NK-92 treated with Interleukin-12 subunit alpha and Interleukin-12 subunit beta, amount 100 ng/mL, for 24 hours (cell line): ENCODE measurements at regions not wholly inside any gene's neighbourhood (a gene's known extent, or its start where the extent isn't known, plus 50 kb on each side); places are given as distances from the start of the nearest gene placed in this dataset.
A peak's percentile ranks its signal among the peaks of the same experiment; 100 is the strongest.

Experiments used
- DNase-seq: peaks from one replicate; lab custom pipeline; 2025; lab: John Stamatoyannopoulos, UW

DNA sequence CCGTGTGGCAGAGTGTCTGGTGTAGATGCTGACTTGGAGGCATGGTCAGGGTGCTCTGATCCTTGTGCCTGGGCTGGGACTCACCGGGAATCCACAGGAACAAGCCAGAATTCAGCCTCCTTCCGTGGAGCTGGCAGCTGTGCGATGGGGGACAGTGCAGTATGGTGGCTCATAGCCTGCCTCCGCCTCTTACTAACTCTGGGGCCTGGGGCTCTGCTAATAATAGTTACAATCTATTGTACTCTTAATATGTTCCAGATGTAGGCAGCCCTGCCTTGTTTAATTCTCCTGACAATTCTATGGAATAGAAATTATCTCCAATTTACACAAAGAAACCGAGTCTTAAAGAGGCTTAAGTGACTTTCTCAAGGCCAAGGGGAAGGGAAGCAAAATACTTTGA lies 77.6 kb downstream of the PCDH1 start:
- DNase-seq, result no peak

- DNase-seq, result no peak
These were observed 78.6 kb downstream of the PCDH1 start for GRCh38 chr5:141799507-141800167.

GRCh38 chr5:141797425-141797824 lies 80.8 kb downstream of the PCDH1 start:
- no peak for DNase-seq

- no peak for DNase-seq
These were observed 82.8 kb downstream of the PCDH1 start for GRCh38 chr5:141795421-141795820.

DNA sequence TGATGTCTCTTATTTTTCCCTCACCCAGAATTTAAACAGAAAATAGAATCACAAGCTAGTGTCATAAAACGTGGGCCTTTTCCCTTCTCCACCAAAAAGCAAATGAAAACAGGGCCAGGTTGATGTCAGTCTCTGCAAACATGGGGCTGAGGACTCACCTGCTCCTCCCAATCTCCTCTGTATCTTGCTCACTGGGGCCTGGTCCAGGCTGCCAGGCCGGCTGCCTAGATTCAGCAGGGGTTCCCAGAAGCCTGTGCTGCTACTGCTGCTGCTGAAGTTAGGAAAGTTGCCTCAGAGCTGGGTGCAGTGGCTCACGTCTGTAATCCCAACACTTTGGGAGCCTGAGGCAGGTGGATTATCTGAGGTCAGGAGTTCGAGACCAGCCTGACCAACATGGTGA lies 84.3 kb downstream of the PCDH1 start:
- no peak for DNase-seq

GRCh38 chr5:141793403-141793802 lies 84.8 kb downstream of the PCDH1 start:
- DNase-seq, result no peak

DNA sequence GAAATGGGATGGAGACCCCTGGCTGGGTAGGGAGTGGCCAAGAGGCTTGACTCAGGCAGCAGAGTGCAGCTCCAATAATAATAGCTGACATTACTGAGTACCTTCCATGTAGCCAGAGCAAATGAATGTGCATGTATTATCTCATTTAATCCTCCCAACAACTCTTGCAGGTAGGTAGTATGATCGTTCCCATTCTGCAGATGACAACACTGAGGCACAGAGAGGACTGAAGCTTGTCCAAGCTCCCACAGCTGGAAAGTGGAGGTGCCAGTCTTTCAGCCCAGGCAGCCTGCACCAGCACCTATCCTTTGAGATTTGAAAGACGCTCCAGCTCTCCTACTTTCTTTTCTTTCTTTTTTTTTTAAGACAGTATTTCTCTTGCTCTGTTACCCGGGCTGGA lies 87.6 kb downstream of the PCDH1 start:
- DNase-seq, result no peak

GRCh38 chr5:141789330-141789729 lies 88.9 kb downstream of the PCDH1 start:
- DNase-seq, result no peak

DNA sequence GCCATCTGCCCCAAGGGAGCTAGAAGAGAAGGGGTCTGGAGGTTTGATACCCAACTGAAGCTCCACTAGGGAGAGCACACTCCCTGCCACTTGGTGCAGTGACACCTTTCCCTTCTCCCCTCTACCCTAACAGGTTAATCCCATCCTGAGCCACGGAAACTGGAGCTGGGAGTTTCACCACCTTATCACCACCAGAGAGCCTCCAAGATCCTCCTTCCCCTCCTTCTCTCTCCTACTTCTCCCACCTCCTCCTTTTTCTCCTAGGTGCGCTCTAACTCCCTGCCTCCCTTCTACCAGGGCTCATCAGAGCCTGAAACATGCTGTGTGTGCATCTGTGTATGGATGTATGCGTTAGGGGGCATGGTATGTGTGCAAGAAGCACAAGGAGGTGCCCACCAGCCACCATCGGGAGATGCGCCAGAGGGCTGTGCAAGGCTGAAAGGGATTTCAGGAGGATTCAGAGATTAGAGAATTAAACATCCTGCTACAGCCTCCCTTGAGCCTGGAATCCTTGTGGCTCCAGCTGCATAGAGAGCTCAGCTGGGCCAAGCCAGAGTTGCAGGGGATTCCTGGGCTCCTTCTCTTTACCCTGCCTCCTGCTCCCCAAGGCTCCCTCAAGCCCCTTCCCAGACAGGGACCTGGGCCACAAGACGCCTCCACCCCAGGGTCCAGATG lies 89.8 kb downstream of the PCDH1 start:
- DNase-seq, result no peak

DNA sequence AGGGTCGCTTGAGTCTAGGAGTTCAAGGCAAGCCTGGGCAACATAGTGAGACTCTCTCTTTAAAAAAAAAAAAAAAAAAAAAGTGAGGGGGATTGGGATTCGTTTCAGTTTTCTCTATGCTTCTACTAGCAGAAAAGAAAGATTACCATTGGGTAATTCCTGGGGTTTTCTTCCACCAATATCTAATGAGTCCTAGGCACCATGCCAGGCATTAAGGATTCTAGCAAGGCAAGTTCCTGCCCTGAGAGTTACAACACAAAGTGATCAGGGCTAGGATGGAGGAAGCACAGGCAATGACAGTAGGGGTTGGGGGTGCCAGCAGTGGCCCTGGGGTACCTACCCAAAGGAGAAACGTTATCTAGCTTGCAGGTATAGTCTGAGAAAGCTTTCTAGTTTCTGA lies 90.8 kb downstream of the PCDH1 start:
- no peak for DNase-seq

DNA sequence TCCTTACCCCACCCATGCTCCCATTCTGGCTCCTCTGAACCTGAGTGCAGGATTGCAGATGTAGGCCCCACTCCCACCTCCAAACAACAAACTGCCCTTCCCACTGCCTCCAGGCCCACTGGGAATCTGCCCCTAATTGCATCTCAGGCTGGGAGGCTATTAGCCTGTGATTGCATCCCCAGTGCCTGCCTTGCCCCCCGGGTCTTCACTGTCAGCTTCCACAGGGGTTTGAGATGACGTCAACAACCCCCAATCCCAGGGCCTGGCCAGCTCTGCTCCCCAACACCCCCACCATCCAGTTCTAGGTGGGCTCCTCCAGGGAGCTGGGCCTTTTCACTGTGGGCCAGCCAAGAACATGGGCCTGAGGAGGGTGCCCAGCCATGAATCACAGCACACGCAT lies 91.5 kb downstream of the PCDH1 start:
- DNase-seq, result no peak

DNA sequence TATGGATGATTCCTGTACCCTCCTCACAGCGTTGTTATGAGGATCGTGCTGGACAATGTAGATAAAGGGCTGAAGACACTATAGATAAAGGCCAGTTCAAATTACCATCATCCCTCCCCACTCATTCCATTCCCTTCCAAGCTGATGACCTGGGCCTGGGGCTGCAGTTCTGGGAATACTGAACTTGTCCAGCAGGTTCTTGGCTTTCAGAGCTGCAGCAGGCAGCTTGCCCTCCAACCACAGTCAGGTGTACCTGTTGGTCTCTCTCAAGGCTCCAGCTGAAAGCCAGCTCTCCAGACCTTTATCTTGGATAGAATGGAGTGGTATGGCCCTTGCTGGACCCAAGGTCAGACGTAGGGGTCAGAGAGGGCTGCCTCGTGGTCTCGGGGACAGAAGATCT lies 92.5 kb downstream of the PCDH1 start:
- no peak for DNase-seq

GRCh38 chr5:141785135-141785534 lies 93.1 kb downstream of the PCDH1 start:
- DNase-seq, result no peak

- no peak for DNase-seq
These were observed 93.7 kb downstream of the PCDH1 start for GRCh38 chr5:141784529-141784928.

- DNase-seq, result no peak
These were observed 94.3 kb downstream of the PCDH1 start for GRCh38 chr5:141783947-141784296.

GRCh38 chr5:141783005-141783946 lies 94.9 kb downstream of the PCDH1 start:
- DNase-seq, result no peak

DNA sequence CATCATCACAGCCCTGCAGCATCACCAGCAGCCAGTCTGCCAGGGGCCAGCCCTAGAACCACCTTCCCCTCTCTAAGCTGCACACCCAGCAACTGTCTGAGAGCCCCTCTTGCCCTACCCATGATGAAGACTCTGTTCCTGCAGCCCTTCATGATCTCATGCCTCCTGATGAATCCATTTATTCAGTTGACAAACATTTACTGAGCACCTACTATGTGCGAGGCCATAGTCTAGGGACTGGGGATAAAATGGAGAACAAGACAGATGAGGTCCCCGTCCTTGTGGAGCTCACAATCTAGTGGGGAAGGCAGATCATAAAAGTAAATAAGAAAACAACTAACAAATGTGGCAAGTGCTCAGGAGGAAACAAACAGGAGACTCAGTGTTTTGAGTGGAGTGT lies 96.3 kb downstream of the PCDH1 start:
- DNase-seq, result no peak

GRCh38 chr5:141780952-141781781 lies 97.0 kb downstream of the PCDH1 start:
- no peak for DNase-seq

- no peak for DNase-seq
These were observed 97.8 kb downstream of the PCDH1 start for GRCh38 chr5:141780240-141780951.

DNA sequence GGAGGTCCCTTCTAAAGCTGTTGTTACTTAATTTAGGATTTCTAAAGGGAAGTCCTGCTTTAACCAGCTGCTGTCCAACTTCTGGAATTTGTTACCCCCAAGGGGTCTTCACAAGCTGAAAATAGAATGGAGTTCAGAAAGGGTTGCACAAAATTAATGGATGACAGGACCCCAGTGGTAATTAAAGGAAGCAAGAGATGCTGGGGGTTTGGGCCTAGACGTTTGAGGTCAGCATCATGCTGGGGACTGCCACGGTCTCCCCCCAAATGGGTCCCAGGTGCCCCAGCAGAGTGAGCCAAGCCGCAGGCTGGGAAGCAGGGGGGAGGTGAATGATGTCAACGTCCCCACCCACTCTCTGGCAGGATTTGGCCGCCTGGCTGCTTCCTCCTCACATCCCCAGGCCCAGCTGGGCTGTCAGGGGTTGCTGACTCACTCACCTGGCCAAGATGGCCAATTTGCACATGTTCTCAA lies 97.5 kb upstream of the ARAP3 start:
- peak; percentile 10 for DNase-seq

GRCh38 chr5:141778683-141779082 lies 96.7 kb upstream of the ARAP3 start:
- no peak for DNase-seq
